ENCODE measurements at regions not wholly inside any gene's neighbourhood (a gene's known extent, or its start where the extent isn't known, plus 50 kb on each side); places are given as distances from the start of the nearest gene placed in this dataset.

GRCh38 chr7:12861070-12861469, 173.6 kb downstream of the ARL4A start:
- Mint-ChIP-seq H3K4me3 (no peak overlapping the region), H3K9me3 (no peaks in the 10 kb centered on the region), H3K27me3 (peaks cover under 1% of the 10 kb centered on the region), H3K4me1 (no peaks in the 10 kb centered on the region), H3K36me3 (ENCODE audit: low read depth) (no peaks in the 10 kb centered on the region), H3K27ac (no peak overlapping the region)
- no peak for DNase-seq
- CTCF ChIA-PET = no interaction called here
- POLR2A ChIA-PET = no interaction called here

- H3K27me3 Mint-ChIP-seq = peaks cover 2% of the 10 kb centered on the region
- H3K36me3 Mint-ChIP-seq (ENCODE audit: low read depth) = no peaks in the 10 kb centered on the region
- POLR2A ChIA-PET = no interaction called here
- no peak overlapping the region for H3K4me3 Mint-ChIP-seq
- H3K9me3 Mint-ChIP-seq = no peaks in the 10 kb centered on the region
- H3K4me1 Mint-ChIP-seq = no peaks in the 10 kb centered on the region
- CTCF ChIA-PET = no interaction called here
- no peak overlapping the region for H3K27ac Mint-ChIP-seq
- DNase-seq = no peak
These were observed 174.7 kb downstream of the ARL4A start for GRCh38 chr7:12862146-12862545.

- Mint-ChIP-seq H3K4me1 (no peaks in the 10 kb centered on the region), H3K27ac (no peak overlapping the region), H3K36me3 (ENCODE audit: low read depth) (no peaks in the 10 kb centered on the region), H3K27me3 (peaks cover 2% of the 10 kb centered on the region), H3K9me3 (no peaks in the 10 kb centered on the region), H3K4me3 (no peak overlapping the region)
- ChIA-PET POLR2A (no interaction called here), CTCF (no interaction called here)
- DNase-seq = no peak
These were observed 177.1 kb downstream of the ARL4A start for GRCh38 chr7:12864470-12865046.

GRCh38 chr7:12865593-12865992, 178.2 kb downstream of the ARL4A start:
- no peak overlapping the region for H3K27ac Mint-ChIP-seq
- ChIA-PET POLR2A (no interaction called here), CTCF (interaction anchor here (0.6 kb wide), 1 partner anchor 141 kb away, joined by 3 read pairs; no protein-coding TSS in a partner anchor)
- H3K9me3 Mint-ChIP-seq = no peaks in the 10 kb centered on the region
- H3K27me3 Mint-ChIP-seq = peaks cover 2% of the 10 kb centered on the region
- H3K4me3 Mint-ChIP-seq = no peak overlapping the region
- no peaks in the 10 kb centered on the region for H3K36me3 Mint-ChIP-seq (ENCODE audit: low read depth)
- no peak for DNase-seq
- H3K4me1 Mint-ChIP-seq = no peaks in the 10 kb centered on the region

- Mint-ChIP-seq H3K4me1 (no peaks in the 10 kb centered on the region), H3K27me3 (peaks cover 2% of the 10 kb centered on the region), H3K27ac (no peak overlapping the region), H3K4me3 (no peak overlapping the region), H3K9me3 (no peaks in the 10 kb centered on the region), H3K36me3 (ENCODE audit: low read depth) (no peaks in the 10 kb centered on the region)
- CTCF ChIA-PET = interaction anchor here (0.6 to 1.2 kb wide), 2 partner anchors 140 to 179 kb away, joined by 3 to 5 read pairs; partner anchors contain the start of gene ARL4A
- POLR2A ChIA-PET = no interaction called here
- no peak for DNase-seq
These were observed 178.8 kb downstream of the ARL4A start for GRCh38 chr7:12866207-12866606.

- ChIA-PET POLR2A (no interaction called here), CTCF (no interaction called here)
- Mint-ChIP-seq H3K4me3 (no peak overlapping the region), H3K9me3 (no peaks in the 10 kb centered on the region), H3K27ac (no peak overlapping the region), H3K36me3 (ENCODE audit: low read depth) (no peaks in the 10 kb centered on the region), H3K27me3 (peaks cover 2% of the 10 kb centered on the region), H3K4me1 (no peaks in the 10 kb centered on the region)
- no peak for DNase-seq
These were observed 180.6 kb downstream of the ARL4A start for GRCh38 chr7:12868027-12868426.

- Mint-ChIP-seq H3K36me3 (ENCODE audit: low read depth) (no peaks in the 10 kb centered on the region), H3K27ac (no peak overlapping the region), H3K4me3 (no peak overlapping the region), H3K27me3 (peaks cover 2% of the 10 kb centered on the region), H3K9me3 (no peaks in the 10 kb centered on the region), H3K4me1 (no peaks in the 10 kb centered on the region)
- DNase-seq = no peak
- ChIA-PET CTCF (no interaction called here), POLR2A (no interaction called here)
These were observed 182.8 kb downstream of the ARL4A start for GRCh38 chr7:12870219-12870618.

- Mint-ChIP-seq H3K4me3 (no peak overlapping the region), H3K9me3 (no peaks in the 10 kb centered on the region), H3K27ac (no peak overlapping the region), H3K36me3 (ENCODE audit: low read depth) (no peaks in the 10 kb centered on the region), H3K27me3 (no peaks in the 10 kb centered on the region), H3K4me1 (no peaks in the 10 kb centered on the region)
- POLR2A ChIA-PET = no interaction called here
- DNase-seq = no peak
- CTCF ChIA-PET = no interaction called here
These were observed 185.1 kb downstream of the ARL4A start for GRCh38 chr7:12872487-12872886.

GRCh38 chr7:12873571-12873970, 186.1 kb downstream of the ARL4A start:
- ChIA-PET POLR2A (no interaction called here), CTCF (no interaction called here)
- Mint-ChIP-seq H3K27ac (no peak overlapping the region), H3K36me3 (ENCODE audit: low read depth) (no peaks in the 10 kb centered on the region), H3K27me3 (no peaks in the 10 kb centered on the region), H3K9me3 (no peaks in the 10 kb centered on the region), H3K4me3 (no peak overlapping the region), H3K4me1 (no peaks in the 10 kb centered on the region)
- DNase-seq = no peak

- H3K27ac Mint-ChIP-seq = no peak overlapping the region
- CTCF ChIA-PET = no interaction called here
- H3K4me3 Mint-ChIP-seq = no peak overlapping the region
- no peaks in the 10 kb centered on the region for H3K9me3 Mint-ChIP-seq
- no peaks in the 10 kb centered on the region for H3K4me1 Mint-ChIP-seq
- no peaks in the 10 kb centered on the region for H3K36me3 Mint-ChIP-seq (ENCODE audit: low read depth)
- POLR2A ChIA-PET = no interaction called here
- no peaks in the 10 kb centered on the region for H3K27me3 Mint-ChIP-seq
- DNase-seq = no peak
These were observed 191.7 kb downstream of the ARL4A start for GRCh38 chr7:12879139-12879538.

GRCh38 chr7:12881712-12882111, 194.3 kb downstream of the ARL4A start:
- H3K4me1 Mint-ChIP-seq = no peaks in the 10 kb centered on the region
- no peaks in the 10 kb centered on the region for H3K9me3 Mint-ChIP-seq
- no peak for DNase-seq
- CTCF ChIA-PET = interaction anchor here (1.2 kb wide), 1 partner anchor 194 kb away, joined by 3 read pairs; the partner anchor contains the start of gene ARL4A
- no peak overlapping the region for H3K27ac Mint-ChIP-seq
- no peaks in the 10 kb centered on the region for H3K36me3 Mint-ChIP-seq (ENCODE audit: low read depth)
- POLR2A ChIA-PET = no interaction called here
- H3K4me3 Mint-ChIP-seq = no peak overlapping the region
- H3K27me3 Mint-ChIP-seq = no peaks in the 10 kb centered on the region

- H3K27ac Mint-ChIP-seq = no peak overlapping the region
- no peaks in the 10 kb centered on the region for H3K4me1 Mint-ChIP-seq
- peaks cover 1% of the 10 kb centered on the region for H3K27me3 Mint-ChIP-seq
- H3K9me3 Mint-ChIP-seq = no peaks in the 10 kb centered on the region
- CTCF ChIA-PET = interaction anchor here (0.7 kb wide), 1 partner anchor 86 kb away, joined by 4 read pairs; no protein-coding TSS in a partner anchor
- DNase-seq = no peak
- H3K4me3 Mint-ChIP-seq = no peak overlapping the region
- no peaks in the 10 kb centered on the region for H3K36me3 Mint-ChIP-seq (ENCODE audit: low read depth)
- POLR2A ChIA-PET = no interaction called here
These were observed 195.3 kb downstream of the ARL4A start for GRCh38 chr7:12882710-12883109.

GRCh38 chr7:12884033-12884432, 196.6 kb downstream of the ARL4A start:
- Mint-ChIP-seq H3K27ac (no peak overlapping the region), H3K27me3 (peaks cover 1% of the 10 kb centered on the region), H3K9me3 (no peaks in the 10 kb centered on the region), H3K4me3 (no peak overlapping the region), H3K36me3 (ENCODE audit: low read depth) (no peaks in the 10 kb centered on the region), H3K4me1 (peaks cover 1% of the 10 kb centered on the region)
- no peak for DNase-seq
- POLR2A ChIA-PET = no interaction called here
- CTCF ChIA-PET = no interaction called here

- Mint-ChIP-seq H3K27ac (no peak overlapping the region), H3K4me1 (peaks cover 1% of the 10 kb centered on the region), H3K36me3 (ENCODE audit: low read depth) (no peaks in the 10 kb centered on the region), H3K9me3 (no peaks in the 10 kb centered on the region), H3K4me3 (no peak overlapping the region), H3K27me3 (peaks cover 1% of the 10 kb centered on the region)
- ChIA-PET CTCF (no interaction called here), POLR2A (no interaction called here)
- DNase-seq = no peak
These were observed 197.5 kb downstream of the ARL4A start for GRCh38 chr7:12884856-12885440.
